ENCODE measurements at regions not wholly inside any gene's neighbourhood (a gene's known extent, or its start where the extent isn't known, plus 50 kb on each side); places are given as distances from the start of the nearest gene placed in this dataset.

DNA sequence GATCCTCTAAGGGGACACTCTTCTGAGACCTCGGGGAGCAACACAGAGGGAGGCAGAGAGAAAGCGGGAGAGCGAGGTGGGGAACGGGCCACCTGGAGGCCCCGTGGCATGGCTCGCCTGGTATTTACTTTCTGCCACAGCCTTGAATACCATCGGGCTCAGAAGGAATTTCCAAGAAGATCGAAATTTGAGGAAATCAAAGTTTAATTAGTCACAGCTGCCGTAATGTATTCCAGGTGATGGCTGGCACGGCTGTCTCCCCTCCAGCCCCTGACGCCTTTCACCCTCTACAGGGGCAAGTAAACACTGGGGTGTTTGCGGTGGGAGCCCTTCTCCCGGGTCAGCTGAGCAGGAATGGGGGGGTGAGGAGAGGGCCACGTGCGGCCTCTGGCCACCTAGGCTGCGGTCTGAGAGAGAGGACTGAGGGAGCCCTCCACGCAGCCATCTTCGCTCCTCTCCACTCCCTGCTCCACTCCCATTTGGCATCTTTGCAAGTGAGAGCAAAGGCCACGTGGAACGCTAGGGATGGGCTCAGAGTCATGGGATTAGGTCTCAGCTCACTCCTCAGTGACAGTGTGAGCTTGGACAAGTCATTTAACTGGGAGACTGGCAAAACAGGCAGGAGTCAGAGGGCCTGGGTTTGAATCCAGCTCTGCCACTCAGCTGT, 125.2 kb downstream of the SYF2 start:
- DNase-seq (ENCODE audit: low spot score) (no peak), ATAC-seq (no peak)

DNA sequence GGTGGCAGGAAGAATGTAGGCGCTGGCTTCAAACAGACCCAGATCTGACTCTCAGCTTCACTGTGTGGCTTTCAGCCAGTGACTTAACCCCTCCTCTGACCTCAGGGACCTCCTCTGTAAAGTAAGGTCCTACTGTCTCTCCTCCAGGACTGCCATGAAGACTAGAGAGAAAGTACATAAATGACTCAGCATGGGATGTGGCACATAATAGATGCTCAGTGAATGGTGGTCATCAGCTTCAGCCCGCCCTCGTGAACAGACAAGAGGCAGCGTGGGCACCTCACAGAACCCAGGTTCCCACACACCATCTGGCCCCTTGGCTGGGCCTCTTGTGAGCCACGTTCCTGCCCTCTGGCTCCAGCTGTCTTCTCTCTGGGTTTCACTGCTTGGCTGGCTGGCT, 126.0 kb downstream of the SYF2 start:
- ATAC-seq (no peak), DNase-seq (ENCODE audit: low spot score) (no peak)

DNA sequence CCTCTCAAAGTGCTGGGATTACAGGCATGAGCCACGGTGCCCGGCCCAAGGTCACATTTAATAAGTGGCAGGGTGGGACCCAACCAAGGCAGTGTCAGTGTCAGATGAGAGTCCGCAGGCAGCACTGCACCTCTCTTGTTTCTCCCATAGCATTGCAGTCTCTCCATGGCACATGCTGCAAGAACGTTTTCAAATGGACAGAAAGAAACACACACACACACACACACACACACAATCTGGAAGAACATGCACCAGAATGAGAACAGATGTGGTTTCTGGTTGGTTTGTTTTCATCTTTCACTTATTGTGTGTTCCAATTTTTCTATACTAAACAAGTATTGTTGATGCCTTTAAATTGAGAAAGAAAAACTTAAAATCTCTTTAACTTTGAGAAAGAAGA, 126.5 kb downstream of the SYF2 start:
- ATAC-seq: no peak
- DNase-seq (ENCODE audit: low spot score): no peak

DNA sequence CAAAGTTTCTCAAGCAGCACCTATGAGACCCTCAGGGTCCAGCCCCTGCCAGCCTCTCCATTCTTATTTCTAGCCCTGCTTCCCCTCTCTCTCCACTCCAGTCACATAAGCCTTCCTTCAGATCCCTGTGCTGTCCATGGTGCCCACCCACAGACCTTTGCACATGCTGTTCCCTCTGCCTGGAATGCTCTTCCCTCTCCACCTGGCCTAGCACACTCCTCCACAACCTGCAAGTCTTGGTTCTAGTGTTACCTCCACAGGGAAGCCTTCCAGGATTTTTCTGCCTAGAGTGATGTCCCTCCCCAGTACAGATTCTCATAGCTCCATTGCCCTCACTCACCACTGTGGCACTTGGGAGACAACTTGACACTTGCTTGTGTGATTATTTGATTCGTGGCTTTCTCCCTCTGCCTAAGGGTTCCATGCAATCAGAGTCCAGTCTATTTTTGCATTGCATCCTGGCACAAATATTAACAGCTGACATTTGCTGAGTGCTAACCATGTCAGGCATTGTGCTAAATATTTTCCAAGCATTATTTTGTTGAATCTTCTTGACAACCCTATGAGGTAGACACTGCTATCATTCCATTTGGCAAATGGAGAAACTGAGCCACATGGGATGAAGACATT, 127.3 kb downstream of the SYF2 start:
- ATAC-seq: no peak
- no peak for DNase-seq (ENCODE audit: low spot score)

DNA sequence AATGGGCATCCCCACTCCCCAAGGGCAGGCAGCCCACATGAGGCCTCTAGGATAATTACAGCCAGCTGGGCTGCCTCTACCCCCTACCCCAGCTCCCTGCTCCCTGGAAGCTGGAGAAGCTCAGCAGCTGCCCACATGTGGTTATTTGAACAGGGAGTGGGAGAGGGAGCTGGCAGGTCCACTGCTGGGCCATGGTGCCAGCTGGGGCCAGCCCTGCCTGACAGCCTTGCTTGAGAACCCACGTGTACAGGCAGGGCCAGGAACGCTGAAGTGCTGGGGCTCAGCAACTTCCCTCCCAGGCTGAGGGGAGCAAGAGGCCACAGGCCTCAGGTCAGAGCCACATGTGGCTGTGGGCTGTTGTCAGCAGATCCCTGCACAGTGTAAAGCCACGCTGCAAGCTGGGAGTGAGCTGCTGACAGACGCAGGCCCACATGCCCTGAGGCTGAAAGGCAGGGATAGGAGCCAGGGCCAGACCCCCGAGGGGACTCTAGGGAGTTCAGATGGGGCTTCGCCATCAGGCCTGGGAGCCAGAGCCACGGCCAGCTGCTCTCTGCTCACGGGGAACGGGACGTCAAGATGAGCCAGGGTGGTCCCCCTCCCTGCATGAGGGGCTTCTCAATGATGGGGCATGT, 129.0 kb downstream of the SYF2 start:
- ATAC-seq (no peak), DNase-seq (ENCODE audit: low spot score) (no peak)

DNA sequence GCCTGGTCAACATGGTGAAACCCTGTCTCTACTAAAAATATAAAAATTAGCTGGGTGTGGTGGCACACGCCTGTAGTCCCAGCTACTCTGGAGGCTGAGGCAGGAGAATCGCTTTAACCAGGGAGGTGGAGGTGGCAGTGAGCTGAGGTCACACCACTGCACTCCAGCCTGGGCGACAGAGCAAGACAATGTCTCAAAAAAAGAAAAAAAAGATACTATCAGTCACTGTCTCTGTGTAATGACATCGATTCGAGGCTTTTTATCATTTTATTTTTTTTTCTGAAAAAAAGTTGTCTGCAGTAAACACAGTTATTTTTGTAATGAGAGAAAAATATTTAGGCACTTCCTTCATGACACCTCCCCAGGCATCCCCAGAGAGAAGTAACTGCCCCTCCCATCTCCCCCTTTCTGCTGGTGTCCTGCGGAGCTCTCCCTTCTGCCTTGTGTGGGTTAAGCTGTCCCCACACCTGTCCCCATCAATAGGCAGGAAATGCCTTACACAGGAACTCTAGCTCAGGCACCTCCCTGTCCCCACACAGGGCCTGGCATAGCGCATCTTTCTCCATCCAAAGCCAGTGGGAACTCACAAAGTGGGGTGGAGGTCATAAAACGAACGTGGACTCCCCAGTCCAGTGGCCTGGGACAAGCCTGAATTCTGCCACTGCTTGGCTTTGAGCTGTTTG, 132.0 kb downstream of the SYF2 start:
- no peak for DNase-seq (ENCODE audit: low spot score)
- no peak for ATAC-seq

DNA sequence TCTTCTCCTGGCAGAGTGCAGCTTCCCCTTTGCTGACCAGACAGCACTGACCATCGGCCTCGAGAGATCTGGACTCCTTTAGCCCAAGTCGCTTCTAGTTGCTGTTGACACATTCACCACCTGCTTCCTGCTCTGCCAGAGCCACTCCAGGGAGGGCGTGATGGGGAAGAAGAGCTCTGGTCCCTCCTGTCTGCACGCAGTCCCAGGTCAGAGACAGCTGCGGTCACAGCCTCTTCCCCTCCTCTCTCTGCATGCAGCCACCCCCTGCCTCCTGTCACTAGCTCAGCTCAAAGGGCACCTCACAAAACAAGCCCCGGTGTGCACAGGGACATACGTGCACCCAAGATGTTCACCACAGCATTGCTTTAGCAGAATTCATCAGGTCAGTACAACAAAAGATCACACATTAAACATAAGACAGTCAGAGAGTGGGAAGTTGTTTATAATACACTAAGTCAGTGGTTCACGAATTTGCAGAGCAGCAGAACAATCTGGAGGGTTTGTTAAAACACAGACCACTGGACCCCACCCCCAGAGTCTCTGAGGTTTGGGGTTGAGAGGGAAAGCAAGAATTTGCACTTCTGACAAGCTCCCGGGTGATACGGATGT, 132.9 kb downstream of the SYF2 start:
- DNase-seq (ENCODE audit: low spot score) (no peak), ATAC-seq (no peak)

DNA sequence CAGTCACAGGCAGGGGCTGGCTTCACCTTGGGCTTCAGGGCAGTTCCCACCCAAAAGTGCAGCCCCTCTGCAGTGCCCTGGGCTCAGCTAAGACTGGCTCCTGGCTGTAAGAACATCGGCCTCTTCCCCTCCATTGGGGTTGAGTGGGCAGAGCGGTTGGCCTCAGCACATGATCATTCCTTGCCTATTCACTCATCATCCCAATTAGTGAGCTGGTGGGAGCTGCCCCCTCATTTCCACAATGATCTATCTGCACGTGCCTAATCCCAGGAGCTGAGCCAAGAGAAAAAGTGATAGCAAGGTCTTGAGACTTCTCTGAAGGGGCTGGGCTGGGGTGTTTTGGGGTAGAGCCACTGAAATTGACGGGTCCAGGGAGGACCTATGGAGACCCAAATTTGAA, 133.6 kb downstream of the SYF2 start:
- DNase-seq (ENCODE audit: low spot score) (no peak), ATAC-seq (no peak)

DNA sequence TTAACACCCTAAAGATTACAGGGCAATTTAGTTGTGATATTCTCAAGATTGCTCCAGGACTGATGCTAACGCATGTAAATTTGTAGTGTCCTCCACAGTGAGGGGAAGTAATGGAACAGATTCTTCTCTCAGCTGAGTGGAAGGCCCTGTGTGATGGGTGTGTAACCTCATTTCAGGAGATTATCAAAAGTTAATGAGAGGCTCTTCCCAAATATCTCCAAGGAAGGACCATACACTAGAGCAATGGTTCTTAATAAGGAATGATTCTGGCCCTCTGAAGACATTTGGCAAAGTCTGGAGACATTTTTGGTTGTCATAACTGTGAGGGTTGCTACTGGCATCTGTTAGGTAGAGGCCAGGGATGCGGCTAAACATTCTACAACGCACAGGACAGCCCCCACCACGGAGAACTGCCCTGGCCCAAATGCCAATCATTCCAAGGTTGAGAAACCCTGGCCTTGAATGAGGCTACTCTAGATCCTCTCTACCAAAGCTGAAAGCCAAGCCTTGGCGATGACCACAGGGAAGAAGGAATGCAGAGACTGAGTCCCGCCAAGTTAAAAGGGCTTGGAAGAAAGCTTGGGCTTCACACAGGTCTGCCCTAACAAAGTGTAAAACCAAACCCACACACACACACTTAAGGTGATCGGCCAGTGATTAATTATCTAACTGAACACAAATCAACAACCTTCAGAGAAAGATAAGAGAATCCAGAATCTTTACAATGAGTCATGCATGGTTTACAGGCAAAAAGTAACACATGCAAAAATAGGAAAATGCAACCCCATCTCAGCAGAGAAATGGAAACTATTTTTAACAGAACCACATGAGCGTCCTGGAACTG, 135.8 kb downstream of the SYF2 start:
- ATAC-seq: no peak
- DNase-seq (ENCODE audit: low spot score): no peak

DNA sequence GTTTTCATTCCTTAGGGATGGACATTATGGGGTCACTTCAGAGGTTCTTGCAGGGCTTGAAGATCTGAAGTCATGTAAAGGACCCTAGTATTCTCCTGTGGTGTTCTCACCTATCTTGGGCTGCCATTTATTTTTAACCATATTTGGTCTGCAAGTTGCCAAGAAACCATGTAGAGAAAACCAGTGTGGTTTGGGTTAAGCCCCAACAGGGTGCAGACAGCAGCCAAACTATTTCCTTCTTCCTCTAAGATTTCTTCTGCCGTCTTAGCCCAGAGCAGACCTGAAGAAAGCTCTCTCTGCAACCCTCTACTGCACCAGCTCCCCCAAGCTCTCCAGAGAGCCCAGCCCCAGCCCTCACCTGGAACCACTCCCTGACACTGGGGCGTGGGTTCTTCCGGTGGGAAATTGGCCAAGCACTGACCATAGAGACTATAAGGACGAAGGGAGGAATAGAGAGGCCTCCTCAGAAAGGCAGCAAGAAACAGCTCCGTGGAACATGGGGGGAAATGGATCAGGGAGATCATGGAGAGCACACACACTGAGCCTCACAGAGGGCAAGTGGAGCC, 136.6 kb downstream of the SYF2 start:
- ATAC-seq (no peak), DNase-seq (ENCODE audit: low spot score) (no peak)

DNA sequence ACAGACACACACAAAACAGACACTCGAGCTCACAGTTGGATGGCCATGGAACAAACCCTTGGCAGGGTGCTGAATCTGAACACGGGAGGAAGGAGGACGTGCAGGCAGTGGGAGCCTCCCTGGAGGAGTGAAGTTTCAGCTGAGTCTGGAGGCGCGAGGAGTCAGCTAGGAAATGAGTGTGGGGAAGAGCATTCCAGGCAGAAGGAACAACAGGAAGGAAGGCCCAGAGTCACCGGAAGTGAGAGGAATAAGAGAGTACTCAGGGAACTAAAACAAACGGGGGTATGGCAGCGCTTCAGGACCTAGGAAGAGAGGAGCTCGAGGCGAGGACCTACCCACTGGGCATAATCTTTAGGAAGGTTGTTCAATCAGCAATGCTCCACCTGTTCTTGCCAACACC, 137.3 kb downstream of the SYF2 start:
- DNase-seq (ENCODE audit: low spot score) (no peak), ATAC-seq (no peak)

DNA sequence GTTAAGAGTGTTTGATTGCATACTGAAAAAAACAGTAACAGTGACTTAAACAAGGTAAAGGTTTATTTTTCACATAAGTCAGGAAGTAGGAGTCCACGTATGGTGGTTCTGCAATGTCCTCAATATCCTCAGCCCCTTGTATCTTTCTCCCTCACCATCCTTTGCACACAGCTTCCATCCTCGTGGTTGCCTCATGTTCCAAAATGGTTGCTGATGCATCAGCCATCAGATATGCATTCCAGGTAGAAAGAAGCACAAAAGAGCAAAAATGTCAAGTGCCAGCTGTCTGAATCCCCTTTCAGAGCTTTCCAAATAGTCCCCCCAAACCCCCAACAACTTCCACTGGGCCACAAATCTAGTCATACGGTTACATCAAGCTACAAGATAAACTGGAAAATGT, 138.1 kb downstream of the SYF2 start:
- no peak for ATAC-seq
- no peak for DNase-seq (ENCODE audit: low spot score)

DNA sequence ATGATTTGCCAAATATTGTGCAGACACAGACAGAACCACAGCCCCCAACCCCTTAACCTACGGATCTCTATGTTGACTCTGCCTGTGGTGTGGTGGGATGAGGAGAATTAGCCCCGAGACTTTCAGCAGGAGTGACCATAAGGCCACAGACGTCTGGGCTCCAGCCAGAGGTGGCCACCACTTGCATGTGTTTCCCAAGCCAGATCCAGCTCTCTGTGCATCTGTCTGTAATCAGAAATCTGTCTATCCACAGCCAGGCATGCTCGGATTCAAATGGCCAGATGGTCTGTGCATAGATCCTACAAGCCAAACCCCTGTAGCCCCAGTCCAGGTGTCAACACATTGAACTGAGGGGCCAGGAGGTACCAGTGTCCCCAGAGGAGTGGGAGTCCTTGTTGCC, 140.6 kb downstream of the SYF2 start:
- DNase-seq (ENCODE audit: low spot score) (no peak), ATAC-seq (no peak)

DNA sequence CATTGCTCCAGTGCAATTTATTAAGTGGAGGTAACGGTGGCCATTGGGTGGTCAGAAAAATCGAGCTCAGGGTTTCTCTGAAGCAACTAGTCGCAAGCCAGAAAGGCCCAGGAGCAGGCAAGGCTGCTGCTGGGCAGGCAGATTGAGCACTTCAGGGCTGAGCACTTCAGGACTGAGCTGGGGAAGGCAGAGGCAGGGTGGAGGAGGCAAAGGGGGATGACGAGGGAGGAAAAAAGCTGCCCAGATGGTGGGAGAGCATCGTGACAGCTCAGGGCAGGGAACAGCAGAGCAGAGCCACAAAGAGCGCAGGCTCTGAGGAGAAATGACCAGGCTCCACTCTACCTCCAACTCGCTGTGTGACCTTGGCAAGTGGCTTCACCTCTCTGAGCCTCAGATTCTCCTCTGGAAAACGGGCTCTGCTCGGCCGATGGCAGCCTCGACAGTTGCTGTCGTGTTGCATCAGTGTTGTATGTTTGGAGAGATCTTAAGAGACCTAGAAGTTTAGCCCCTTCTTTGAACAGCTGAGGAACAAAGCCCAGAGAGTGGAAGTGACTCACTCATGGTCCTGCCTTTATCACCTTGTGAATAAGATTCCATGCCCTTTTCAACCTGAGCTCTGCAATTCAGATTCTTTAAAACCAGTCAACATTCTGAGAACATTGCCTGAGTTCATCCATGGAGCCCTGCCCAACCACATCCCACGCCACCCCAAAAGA, 141.4 kb downstream of the SYF2 start:
- DNase-seq (ENCODE audit: low spot score): no peak
- ATAC-seq: no peak

DNA sequence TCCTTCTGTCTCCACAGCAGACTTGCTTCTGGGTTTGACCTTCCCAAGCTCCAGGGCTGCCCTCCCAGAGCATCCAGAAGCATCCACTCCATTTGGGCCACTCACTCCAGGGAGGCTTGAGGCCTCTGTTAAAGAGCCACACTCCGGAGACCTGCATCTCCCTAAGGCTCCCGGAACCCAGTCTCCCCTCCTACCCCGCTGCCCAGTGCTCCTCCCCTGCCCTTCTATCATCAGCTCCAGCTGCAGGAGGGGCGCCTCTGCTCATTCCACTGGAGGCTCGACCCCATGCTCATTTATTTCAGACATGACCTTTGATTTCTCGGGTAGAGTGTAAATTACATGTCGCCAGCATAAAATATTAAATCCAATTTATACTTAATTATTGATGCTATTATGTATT, 142.5 kb downstream of the SYF2 start:
- no peak for ATAC-seq
- no peak for DNase-seq (ENCODE audit: low spot score)

DNA sequence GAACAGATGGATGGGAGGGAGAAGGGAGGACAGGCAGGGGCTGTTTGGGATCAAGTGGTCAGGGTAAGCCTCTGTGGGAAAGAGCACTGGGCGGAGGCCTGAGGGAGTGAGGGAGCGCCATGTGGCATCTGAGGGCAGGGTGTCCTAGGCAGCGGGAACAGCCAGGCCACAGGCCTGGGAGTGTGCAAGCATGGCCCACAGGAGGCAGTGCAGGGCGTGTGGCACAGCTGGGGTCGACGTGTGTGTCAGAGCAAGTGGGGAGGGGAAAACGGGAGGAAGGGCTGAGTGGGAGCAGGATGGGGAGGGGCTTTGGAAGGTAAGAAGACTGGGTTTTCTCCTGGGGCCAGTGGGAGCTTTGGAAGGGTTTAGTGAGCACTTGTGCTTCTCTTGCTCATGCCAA, 143.4 kb downstream of the SYF2 start:
- DNase-seq (ENCODE audit: low spot score) (no peak), ATAC-seq (no peak)

DNA sequence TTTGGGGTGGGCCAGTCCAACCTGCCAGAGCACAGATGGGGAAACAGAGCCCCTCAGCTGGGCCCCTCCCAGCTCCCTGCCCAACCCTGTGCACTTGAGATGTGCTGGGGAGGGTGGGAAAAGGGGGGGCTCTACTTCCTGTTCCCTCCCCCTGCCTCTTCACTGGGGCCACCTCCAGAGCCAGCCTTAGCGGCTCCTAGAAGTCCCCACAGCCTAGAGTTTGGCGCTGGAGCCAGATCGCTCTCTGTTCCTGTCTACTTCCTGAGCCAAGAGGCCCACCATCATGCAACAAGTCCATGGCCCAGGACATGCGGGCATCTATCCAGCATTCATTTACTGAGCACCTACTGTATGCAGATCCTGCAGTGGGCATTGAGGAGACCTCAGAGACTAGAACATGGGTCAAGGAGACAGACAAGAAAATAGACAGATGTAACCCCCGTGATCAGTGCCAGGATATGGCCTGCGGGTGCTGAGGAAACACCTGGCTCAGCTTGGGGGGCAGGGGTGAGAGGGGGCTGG, 144.1 kb downstream of the SYF2 start:
- DNase-seq (ENCODE audit: low spot score): no peak

DNA sequence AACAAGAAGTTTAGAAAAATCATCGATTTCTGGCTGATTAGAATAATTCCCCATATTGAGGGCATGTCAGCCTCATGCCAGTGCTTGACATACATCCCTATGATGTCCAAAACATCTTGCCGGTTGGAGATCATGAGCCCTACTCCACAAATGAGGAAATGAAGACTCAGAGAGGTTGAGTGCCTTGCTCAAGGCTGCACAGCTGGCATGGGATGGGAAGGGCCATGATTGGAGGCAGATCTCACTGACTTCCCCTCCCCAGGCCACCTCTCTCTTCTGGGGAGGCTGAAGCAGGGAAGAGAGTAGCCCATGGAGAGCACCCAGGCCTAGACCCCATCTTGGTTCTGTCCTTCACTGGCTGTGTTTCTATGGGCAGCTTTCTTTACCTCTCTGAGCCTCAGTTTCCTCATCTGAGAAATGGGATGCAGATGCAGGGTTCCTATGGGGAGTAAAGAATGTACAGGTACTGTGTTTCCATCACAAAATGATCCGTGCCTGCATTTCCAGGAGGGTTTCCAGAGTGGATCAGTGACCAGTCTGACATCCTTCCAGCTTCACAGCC, 145.7 kb downstream of the SYF2 start:
- ATAC-seq: no peak
- DNase-seq (ENCODE audit: low spot score): no peak

More for the DNA sequence above, 144.1 kb downstream of the SYF2 start:
- ATAC-seq: no peak

DNA sequence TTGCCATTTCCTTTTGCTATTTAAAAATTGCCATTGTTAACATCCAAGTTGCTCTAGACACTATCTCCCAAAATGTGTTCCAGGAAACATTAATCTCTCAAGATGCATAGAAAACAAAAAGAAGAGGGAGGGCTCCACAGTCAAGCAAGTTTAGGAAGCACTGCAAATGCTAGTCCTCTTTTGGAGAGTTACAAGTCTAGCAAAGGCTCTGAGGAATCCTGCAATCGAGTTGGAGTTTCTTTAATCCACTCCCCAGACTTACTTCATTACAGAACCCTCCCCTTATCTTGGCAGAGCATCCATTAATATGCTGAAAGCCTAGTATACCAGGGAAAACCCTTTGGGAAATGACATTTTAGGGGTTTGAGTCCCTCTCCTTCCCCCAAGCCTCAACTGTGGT, 147.9 kb downstream of the SYF2 start:
- DNase-seq (ENCODE audit: low spot score) (no peak), ATAC-seq (no peak)

All from left lobe of liver (tissue), 2 donors.